ENCODE measurements at regions not wholly inside any gene's neighbourhood (a gene's known extent, or its start where the extent isn't known, plus 50 kb on each side); places are given as distances from the start of the nearest gene placed in this dataset.

GRCh38 chr2:216574046-216574445 lies 59.2 kb upstream of the IGFBP2 start:
- TF ChIP-seq CTCF (IDR thresholded peaks at IDR 0.05) = no peak
- no peak for TF ChIP-seq POLR2AphosphoS5 (IDR thresholded peaks at IDR 0.05; ENCODE audit: insufficient read depth in 1 of 2, low read depth in 1 of 2)

Measured in vagina (tissue), 2 donors.